HCT116 (cell line): ENCODE measurements at regions not wholly inside any gene's neighbourhood (a gene's known extent, or its start where the extent isn't known, plus 50 kb on each side); places are given as distances from the start of the nearest gene placed in this dataset.
A peak's percentile ranks its signal among the peaks of the same experiment; 100 is the strongest.

Experiments used
- ATAC-seq: fragments of 200-7000 bp; cut with Tn5 transposase; 2 replicates; pipeline ENCODE4 v1.9.1; 2020; ENCODE audit warnings: mild to moderate bottlenecking, moderate library complexity
- BruUV-seq: library from RNA; stranded (reverse); fragments of 400-500 nt; replicated peaks from 2 replicates; lab custom pipeline; 2021; lab: Mats Ljungman, UMichigan
- CTCF ChIA-PET: fragments of 300-600 bp; sonication (Branson Sonifier 250); formaldehyde crosslinking; loops from one replicate; lab custom pipeline; 2021; ENCODE audit warnings: antibody characterized with exemption; lab: Charles Lee
- POLR2A ChIA-PET: fragments of 300-600, 350-600 bp; sonication (Branson Sonifier 250); formaldehyde crosslinking; loops from one replicate; lab custom pipeline; 2021; ENCODE audit warnings: antibody characterized with exemption; lab: Charles Lee
- RAD21 ChIA-PET, 2 experiments: fragments of 300-600 bp; sonication (Branson Sonifier 250); formaldehyde crosslinking; loops; one replicate each; lab custom pipeline; 2023; ENCODE audit warnings: low total read pairs in 2 of 2; ENCODE audit not compliant: uncharacterized antibody in 2 of 2, unreplicated experiment in 2 of 2, low non-redundant PET in 1 of 2; lab: Charles Lee
- DNase-seq: peaks from one replicate; pipeline ENCODE4 v3.0.0-alpha.2; 2010; ENCODE audit warnings: low read depth, low spot score
- H2AFZ ChIP-seq: fragments of 200-600 bp; shearing (Covaris generic), sonication (generic); 2 replicates; pipeline ENCODE4 v1.6.1; 2017; ENCODE audit warnings: low read depth, mixed run types, mixed read lengths, antibody characterized with exemption, low read length; ENCODE audit not compliant: poor library complexity, severe bottlenecking
- H3K27ac ChIP-seq: 2 replicates; pipeline ENCODE4 v1.5.1; 2012; ENCODE audit warnings: low read depth, low read length
- H3K27me3 ChIP-seq: fragments of 200-600 bp; sonication (generic); 2 replicates; pipeline ENCODE4 v1.6.1; 2016; ENCODE audit warnings: mixed run types, low read length, mixed read lengths; ENCODE audit not compliant: insufficient read depth
- H3K36me3 ChIP-seq, 2 experiments: fragments of 200-500 bp in 1 of 2; fragments of 200-600 bp in 1 of 2; sonication (Bioruptor generic) in 1 of 2; sonication (generic) in 1 of 2; 2 replicates each; pipeline versions ENCODE4 v1.5.1 to v1.6.1; 2014 to 2016; ENCODE audit warnings: low read length in 2 of 2, inconsistent platforms in 1 of 2, mixed read lengths in 1 of 2, mixed run types in 1 of 2; ENCODE audit not compliant: insufficient read depth in 2 of 2, control insufficient read depth in 1 of 2
- H3K4me1 ChIP-seq, 2 experiments: fragments of 200-600 bp in 1 of 2; sonication (generic) in 1 of 2; 2 replicates each; pipeline versions ENCODE4 v1.5.1 to v1.6.1; 2012 to 2017; ENCODE audit warnings: low read length in 2 of 2, inconsistent platforms in 1 of 2, mild to moderate bottlenecking in 1 of 2, mixed read lengths in 1 of 2, mixed run types in 1 of 2, moderate library complexity in 1 of 2; ENCODE audit not compliant: insufficient read depth in 2 of 2, control insufficient read depth in 1 of 2
- H3K4me2 ChIP-seq: fragments of 200-600 bp; sonication (generic); 2 replicates; pipeline ENCODE4 v1.6.1; 2017; ENCODE audit warnings: mixed run types, low read length, mixed read lengths
- H3K4me3 ChIP-seq, 2 experiments: fragments of 200-600 bp in 1 of 2; sonication (generic) in 1 of 2; replicated peaks in 1 of 2; 2 replicates each; pipeline ENCODE4 v1.5.1; 2011 to 2016; ENCODE audit warnings: low read length in 2 of 2, control low read depth in 1 of 2, low read depth in 1 of 2, mild to moderate bottlenecking in 1 of 2, mixed read lengths in 1 of 2, mixed run types in 1 of 2
- H3K79me2 ChIP-seq: fragments of 200-600 bp; sonication (generic); 2 replicates; pipeline ENCODE4 v1.6.1; 2017; ENCODE audit warnings: mild to moderate bottlenecking, mixed run types, low read length, moderate library complexity, mixed read lengths; ENCODE audit not compliant: insufficient read depth
- H3K9ac ChIP-seq: fragments of 200-600 bp; sonication (generic); 2 replicates; pipeline ENCODE4 v1.6.1; 2016; ENCODE audit warnings: low read length, mixed read lengths
- H3K9me2 ChIP-seq: fragments of 200-600 bp; sonication (generic), shearing (Covaris generic); 2 replicates; pipeline ENCODE4 v1.6.1; 2017; ENCODE audit warnings: mixed run types, mild to moderate bottlenecking, moderate library complexity; ENCODE audit not compliant: insufficient read depth
- H3K9me3 ChIP-seq, 2 experiments: fragments of 200-500 bp in 1 of 2; fragments of 200-600 bp in 1 of 2; sonication (Bioruptor generic) in 1 of 2; sonication (generic) in 1 of 2; 2 replicates each; pipeline ENCODE4 v1.6.1; 2014 to 2017; ENCODE audit warnings: low read length in 2 of 2, mixed read lengths in 2 of 2, inconsistent platforms in 1 of 2, low read depth in 1 of 2, mild to moderate bottlenecking in 1 of 2, mixed run types in 1 of 2, moderate library complexity in 1 of 2; ENCODE audit not compliant: control insufficient read depth in 1 of 2, insufficient read depth in 1 of 2
- H4K20me1 ChIP-seq: fragments of 200-600 bp; sonication (generic), shearing (Covaris generic); 2 replicates; pipeline ENCODE4 v1.6.1; 2017; ENCODE audit warnings: mixed run types, mild to moderate bottlenecking, moderate library complexity; ENCODE audit not compliant: insufficient read depth
- EGR1 ChIP-seq: IDR thresholded peaks from 2 replicates; pipeline ENCODE4 v1.6.1; 2012; ENCODE audit warnings: low read depth
- ELF1 ChIP-seq: IDR thresholded peaks from 2 replicates; pipeline ENCODE4 v1.6.1; 2012; ENCODE audit warnings: low read depth, borderline replicate concordance
- EZH2phosphoT487 ChIP-seq: fragments of 200-600 bp; IDR thresholded peaks from 2 replicates; pipeline ENCODE4 v1.6.1; 2018; ENCODE audit warnings: antibody characterized with exemption, borderline replicate concordance
- RAD21 ChIP-seq: IDR thresholded peaks from 2 replicates; pipeline ENCODE4 v1.6.1; 2012; ENCODE audit warnings: low read depth, mild to moderate bottlenecking
- SIN3A ChIP-seq: IDR thresholded peaks from 2 replicates; pipeline ENCODE4 v1.6.1; 2012; ENCODE audit warnings: low read depth
- SP1 ChIP-seq: IDR thresholded peaks from 2 replicates; pipeline ENCODE4 v1.6.1; 2012; ENCODE audit warnings: low read depth
- intact Hi-C: fragments of 100-400 bp; cut with micrococcal nuclease; formaldehyde crosslinking; loops from 2 replicates; pipeline ENCODE4 v1.10.0; 2022
- TF ChIP-seq, protein P1 (sequence below): IDR thresholded peaks from 2 replicates; pipeline ENCODE4 v1.6.1; 2012
- TF ChIP-seq, protein P2 (sequence below): IDR thresholded peaks from 2 replicates; pipeline ENCODE4 v1.6.1; 2012
- TF ChIP-seq, protein P3 (sequence below): IDR thresholded peaks from 2 replicates; pipeline ENCODE4 v1.6.1; 2012; ENCODE audit warnings: low read depth

DNA sequence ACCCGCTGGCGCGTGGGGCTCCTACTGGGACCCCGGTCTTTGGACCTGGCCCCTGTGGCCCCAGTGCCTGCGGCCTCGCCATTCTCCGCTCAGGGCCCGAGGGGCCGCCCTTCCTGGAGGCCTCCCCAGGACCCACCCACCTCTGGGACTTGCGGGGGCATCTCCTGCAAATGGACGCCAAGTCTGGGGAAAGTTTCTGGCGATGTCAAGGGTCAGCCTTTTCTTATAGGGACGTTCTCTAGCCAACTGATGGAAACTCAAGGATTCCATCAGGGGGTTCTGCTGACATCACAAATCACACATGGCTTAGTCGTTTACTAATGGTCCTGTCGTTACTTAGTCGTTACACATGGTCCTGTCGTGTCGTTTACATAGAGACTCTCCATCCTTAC is 57.7 kb upstream of the RHOBTB1 start:
- RAD21 ChIA-PET: no interaction called here
- H3K27ac ChIP-seq: no peak overlapping the region
- no peaks in the 10 kb centered on the region for H4K20me1 ChIP-seq
- no TSS peak for BruUV-seq
- CTCF ChIA-PET: no interaction called here
- no peak for DNase-seq
- H3K9me2 ChIP-seq: no peaks in the 10 kb centered on the region
- POLR2A ChIA-PET: no interaction called here
- H3K36me3 ChIP-seq: no peaks in the 10 kb centered on the region
- H2AFZ ChIP-seq: no peak overlapping the region
- TF ChIP-seq ELF1 (no peak), EZH2phosphoT487 (no peak), SIN3A (no peak), SP1 (no peak), RAD21 (no peak)
- TF ChIP-seq, protein P1, sequence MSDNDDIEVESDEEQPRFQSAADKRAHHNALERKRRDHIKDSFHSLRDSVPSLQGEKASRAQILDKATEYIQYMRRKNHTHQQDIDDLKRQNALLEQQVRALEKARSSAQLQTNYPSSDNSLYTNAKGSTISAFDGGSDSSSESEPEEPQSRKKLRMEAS: no peak
- TF ChIP-seq, protein P2, sequence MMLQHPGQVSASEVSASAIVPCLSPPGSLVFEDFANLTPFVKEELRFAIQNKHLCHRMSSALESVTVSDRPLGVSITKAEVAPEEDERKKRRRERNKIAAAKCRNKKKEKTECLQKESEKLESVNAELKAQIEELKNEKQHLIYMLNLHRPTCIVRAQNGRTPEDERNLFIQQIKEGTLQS: no peak
- intact Hi-C loops: no loop called here
- H3K27me3 ChIP-seq: no peaks in the 10 kb centered on the region
- ATAC-seq: no peak
- H3K9ac ChIP-seq: peak overlapping the region; percentile 33
- H3K4me3 ChIP-seq: peak overlapping the region; percentile 37 to 59
- H3K79me2 ChIP-seq: no peaks in the 10 kb centered on the region
- peaks cover 2 to 11% of the 10 kb centered on the region in 2 experiments; a peak in 2 of 4 replicates for H3K4me1 ChIP-seq
- peak overlapping the region; percentile 88 for H3K4me2 ChIP-seq
- no peaks in the 10 kb centered on the region for H3K9me3 ChIP-seq

DNA sequence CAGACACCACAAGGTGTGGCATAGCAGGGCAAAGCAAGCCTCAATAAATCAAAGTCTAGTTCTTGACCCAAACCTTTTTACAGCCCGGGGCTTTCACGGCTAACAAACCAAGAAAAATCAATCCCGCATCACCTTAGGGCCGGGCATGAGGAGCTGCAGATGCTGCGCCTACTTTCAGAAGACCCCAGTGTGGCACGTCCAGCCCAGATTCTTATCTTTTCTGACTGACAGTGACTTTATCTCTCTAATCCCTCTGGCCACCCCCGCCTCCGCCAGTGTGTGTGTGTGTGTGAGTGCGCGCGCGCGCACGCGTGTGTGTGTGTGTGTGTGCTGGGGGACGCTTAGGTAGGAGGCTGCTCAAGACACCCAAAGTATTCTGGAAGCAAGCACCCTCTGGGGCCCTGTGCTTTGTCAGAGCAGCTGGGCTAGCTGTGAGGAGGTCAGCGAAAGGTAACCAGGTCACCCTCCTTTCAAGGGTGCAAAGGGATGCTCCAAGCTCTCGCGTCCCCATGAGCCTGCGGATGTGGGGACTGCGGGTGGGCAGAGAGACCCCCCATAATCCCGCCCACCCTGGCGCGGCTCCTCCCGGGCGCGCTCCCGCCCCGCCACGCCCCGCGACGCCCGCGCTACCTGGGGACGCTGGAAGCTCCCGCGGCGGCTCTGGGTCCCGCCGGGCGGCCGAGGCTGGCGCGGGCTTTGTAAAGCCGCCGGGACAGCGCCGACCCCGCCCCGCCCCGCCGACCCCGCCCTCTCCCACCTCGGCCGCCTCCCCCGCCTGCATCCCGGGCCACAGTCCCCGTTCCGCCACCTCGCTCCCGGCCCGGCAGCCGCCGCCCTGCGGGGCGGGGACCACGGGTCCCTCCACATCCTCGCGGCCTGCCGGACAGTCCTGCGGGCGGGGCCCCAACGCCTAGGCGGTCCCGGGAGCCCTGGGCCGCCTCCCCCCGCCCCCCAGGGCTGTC is 57.1 kb upstream of the RHOBTB1 start:
- no peaks in the 10 kb centered on the region for H3K79me2 ChIP-seq
- no peaks in the 10 kb centered on the region for H3K9me3 ChIP-seq
- peak; percentile 89 for ATAC-seq
- POLR2A ChIA-PET: no interaction called here
- BruUV-seq: no TSS peak
- H3K4me3 ChIP-seq: peak overlapping the region; percentile 40 to 59
- no peak overlapping the region for H3K27ac ChIP-seq
- H3K36me3 ChIP-seq: no peaks in the 10 kb centered on the region
- CTCF ChIA-PET: interaction anchor here (0.8 kb wide), 1 partner anchor 24 kb away, joined by 3 read pairs; no protein-coding TSS in a partner anchor
- RAD21 ChIA-PET: interaction anchor here in 1 of 2 experiments (0.6 kb wide), 1 partner anchor 140 kb away, joined by 3 read pairs; no protein-coding TSS in a partner anchor
- no peaks in the 10 kb centered on the region for H3K9me2 ChIP-seq
- DNase-seq: no peak
- peak overlapping the region; percentile 33 for H3K9ac ChIP-seq
- peak overlapping the region; percentile 99 for H2AFZ ChIP-seq
- peak overlapping the region; percentile 88 for H3K4me2 ChIP-seq
- no peaks in the 10 kb centered on the region for H3K27me3 ChIP-seq
- peaks cover 2 to 11% of the 10 kb centered on the region in 2 experiments; a peak in 2 of 4 replicates for H3K4me1 ChIP-seq
- H4K20me1 ChIP-seq: no peaks in the 10 kb centered on the region
- intact Hi-C loops: no loop called here
- TF ChIP-seq EGR1: peak; percentile 56
- TF ChIP-seq, protein P3, sequence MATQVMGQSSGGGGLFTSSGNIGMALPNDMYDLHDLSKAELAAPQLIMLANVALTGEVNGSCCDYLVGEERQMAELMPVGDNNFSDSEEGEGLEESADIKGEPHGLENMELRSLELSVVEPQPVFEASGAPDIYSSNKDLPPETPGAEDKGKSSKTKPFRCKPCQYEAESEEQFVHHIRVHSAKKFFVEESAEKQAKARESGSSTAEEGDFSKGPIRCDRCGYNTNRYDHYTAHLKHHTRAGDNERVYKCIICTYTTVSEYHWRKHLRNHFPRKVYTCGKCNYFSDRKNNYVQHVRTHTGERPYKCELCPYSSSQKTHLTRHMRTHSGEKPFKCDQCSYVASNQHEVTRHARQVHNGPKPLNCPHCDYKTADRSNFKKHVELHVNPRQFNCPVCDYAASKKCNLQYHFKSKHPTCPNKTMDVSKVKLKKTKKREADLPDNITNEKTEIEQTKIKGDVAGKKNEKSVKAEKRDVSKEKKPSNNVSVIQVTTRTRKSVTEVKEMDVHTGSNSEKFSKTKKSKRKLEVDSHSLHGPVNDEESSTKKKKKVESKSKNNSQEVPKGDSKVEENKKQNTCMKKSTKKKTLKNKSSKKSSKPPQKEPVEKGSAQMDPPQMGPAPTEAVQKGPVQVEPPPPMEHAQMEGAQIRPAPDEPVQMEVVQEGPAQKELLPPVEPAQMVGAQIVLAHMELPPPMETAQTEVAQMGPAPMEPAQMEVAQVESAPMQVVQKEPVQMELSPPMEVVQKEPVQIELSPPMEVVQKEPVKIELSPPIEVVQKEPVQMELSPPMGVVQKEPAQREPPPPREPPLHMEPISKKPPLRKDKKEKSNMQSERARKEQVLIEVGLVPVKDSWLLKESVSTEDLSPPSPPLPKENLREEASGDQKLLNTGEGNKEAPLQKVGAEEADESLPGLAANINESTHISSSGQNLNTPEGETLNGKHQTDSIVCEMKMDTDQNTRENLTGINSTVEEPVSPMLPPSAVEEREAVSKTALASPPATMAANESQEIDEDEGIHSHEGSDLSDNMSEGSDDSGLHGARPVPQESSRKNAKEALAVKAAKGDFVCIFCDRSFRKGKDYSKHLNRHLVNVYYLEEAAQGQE: no peak
